ENCODE measurements at regions not wholly inside any gene's neighbourhood (a gene's known extent, or its start where the extent isn't known, plus 50 kb on each side); places are given as distances from the start of the nearest gene placed in this dataset.

DNA sequence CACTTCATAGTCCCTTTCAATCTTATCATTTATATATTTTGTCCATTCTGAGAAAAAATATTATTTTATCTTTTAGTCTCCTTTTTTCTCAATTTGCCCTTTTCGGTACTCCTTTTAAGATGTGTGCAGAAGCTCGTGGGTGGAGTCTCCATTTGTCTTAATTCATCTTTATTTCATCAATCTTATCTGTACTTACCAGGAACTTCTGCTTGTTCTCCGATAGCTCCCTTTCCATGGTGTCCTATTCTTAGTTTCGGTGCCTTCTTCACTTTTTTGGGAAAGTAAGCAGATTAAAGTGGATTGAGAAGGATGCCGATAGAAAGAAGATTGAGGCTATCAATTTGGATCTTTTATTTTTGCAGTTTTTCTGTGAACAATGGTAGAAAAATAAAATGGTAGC, 183.4 kb upstream of the PLEKHA5 start:
- TF ChIP-seq EZH2 (IDR thresholded peaks at IDR 0.05; ENCODE audit: borderline replicate concordance, low read depth, low read length, severe bottlenecking) (no peak), POLR2AphosphoS5 (IDR thresholded peaks at IDR 0.05; ENCODE audit: insufficient read depth, low read depth, low read length) (no peak), CTCF (IDR thresholded peaks at IDR 0.05; ENCODE audit: extremely low read depth in 1 of 2, insufficient read depth in 1 of 2, low read depth in 1 of 2, low read length in 2 of 2) (no peak), POLR2A (IDR thresholded peaks at IDR 0.05; ENCODE audit: low read depth, low read length) (no peak), MYC (IDR thresholded peaks at IDR 0.05; ENCODE audit: low read depth, low read length) (no peak), FOS (IDR thresholded peaks at IDR 0.05; ENCODE audit: borderline replicate concordance, insufficient read depth, low read length) (no peak), GATA2 (IDR thresholded peaks at IDR 0.05; ENCODE audit: insufficient read depth, insufficient read length, low read depth, low read length) (no peak)
- TF ChIP-seq, protein P1, sequence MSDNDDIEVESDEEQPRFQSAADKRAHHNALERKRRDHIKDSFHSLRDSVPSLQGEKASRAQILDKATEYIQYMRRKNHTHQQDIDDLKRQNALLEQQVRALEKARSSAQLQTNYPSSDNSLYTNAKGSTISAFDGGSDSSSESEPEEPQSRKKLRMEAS (IDR thresholded peaks at IDR 0.05; ENCODE audit: insufficient read depth, insufficient read length): no peak
